HG02981 (cell line): ENCODE measurements at regions not wholly inside any gene's neighbourhood (a gene's known extent, or its start where the extent isn't known, plus 50 kb on each side); places are given as distances from the start of the nearest gene placed in this dataset.

Source experiments
- ATAC-seq: cut with Tn5 transposase; IDR thresholded peaks from one replicate; pipeline ENCODE4 v1.9.1; 2021; ENCODE audit warnings: mild to moderate bottlenecking, moderate library complexity; ENCODE audit not compliant: unreplicated experiment

DNA sequence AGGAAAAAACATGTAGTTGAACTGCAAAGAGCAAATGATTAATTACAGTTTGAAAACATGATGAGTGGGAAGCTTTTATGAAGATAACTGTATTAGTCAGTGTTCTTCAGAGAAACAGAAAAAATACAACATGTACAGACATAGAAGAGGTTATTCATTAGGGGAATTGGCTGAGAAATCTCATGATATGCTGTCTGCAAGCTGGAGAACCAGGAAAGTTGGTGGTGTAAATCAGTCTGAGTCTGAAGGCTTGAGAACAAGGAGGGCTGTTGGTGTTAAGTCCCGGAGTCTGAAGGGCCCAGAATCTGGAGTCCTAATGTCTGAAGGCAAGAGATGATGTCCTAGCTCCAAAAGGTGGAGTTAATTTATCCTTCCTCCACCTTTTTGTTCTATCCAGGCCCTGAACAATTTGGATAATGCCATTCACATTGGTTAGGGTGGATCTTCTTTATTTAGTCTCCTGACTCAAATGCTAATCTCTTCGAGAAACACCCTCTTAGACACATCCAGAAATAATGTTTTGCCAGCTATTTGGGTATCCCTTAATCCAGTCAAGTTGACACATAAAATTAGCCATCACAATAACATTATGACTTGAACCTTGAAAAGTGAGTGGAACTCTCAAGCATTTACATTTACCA is 672.9 kb upstream of the PTBP2 start:
- no peak for ATAC-seq

DNA sequence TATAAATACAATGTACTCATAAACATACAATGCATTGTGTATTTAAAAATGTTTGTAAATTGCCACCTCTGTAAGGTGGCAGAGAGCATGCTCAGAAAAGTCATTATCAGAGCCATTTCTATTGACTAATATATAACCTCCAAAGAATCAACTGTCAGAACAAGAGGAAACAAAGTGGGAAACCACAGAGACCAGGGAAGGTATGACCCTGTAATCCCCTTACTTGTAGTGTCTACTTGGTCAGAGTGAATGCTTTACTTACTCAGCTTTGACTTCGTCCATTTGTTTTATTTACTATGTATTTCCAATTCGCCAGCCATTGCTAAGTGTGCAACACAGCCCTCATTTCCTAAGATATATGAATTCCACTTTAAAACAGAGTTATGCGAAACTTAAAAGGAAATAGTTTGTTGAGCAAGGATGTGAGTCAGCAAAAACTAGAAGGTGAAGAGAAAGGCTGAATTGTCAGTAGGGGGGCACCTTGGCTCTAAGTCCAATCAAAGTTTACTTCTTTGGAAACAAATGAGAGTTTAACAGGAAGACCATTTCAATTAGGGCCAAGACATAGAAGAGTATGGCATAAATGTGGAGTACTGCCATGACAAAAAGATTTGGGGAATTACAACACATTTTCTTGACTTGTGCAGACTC is 671.7 kb upstream of the PTBP2 start:
- ATAC-seq = no peak

DNA sequence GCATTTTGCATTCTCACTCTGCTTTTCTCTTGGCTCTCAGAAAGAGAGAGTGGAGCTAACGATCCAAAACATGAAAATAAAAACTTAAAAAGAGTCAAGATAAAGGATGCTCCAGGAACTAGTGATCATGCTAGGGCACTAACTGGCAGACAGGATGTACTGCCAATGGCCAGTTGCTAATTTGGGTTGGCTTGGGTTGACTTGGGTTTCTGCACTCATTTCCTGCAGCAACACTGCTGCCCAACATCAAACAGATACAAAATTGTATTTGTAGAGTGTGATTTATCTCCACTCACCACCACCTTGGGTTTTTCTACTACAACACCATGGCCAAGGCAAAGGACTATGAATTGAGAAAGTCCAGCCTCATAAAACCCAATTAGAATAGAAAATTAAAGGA is 662.3 kb upstream of the PTBP2 start:
- no peak for ATAC-seq

DNA sequence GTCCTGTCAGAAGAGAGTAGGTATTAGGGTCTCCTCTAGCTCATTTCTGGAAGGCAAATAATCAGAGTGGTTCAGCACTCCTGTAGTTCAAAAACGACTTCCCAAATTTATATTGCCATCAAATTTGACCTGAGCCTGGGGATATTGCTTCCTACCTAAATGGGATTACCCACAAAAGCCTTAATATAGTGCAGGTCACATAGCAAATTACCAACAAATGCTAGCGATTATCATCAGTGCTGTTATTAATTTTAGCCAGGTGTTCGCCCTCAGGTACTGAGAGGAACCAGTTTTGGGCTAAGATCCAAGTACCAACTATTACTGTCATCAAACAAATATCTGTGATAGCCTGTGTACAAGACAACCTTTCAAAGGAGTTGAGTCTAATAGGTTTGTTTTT is 661.8 kb upstream of the PTBP2 start:
- no peak for ATAC-seq

DNA sequence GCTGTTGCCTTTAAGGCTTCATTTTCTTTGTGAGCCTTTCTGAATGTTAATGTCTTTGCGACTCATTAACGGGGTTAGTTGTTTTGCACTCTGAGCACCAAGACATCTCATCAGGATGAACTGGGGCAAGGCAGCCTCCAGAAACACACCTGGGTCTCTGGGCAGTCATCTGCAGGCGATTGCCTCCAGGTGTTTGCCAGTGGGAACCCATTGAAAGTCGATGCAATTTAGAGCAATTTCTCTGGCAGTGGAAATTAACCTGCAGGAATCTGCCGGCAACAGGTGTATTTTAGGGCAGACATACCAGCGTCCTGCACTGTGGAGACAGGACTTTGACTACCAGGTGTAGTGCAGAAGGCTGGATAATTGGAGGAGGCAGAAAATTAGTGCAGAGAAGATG is 661.0 kb upstream of the PTBP2 start:
- ATAC-seq = no peak

DNA sequence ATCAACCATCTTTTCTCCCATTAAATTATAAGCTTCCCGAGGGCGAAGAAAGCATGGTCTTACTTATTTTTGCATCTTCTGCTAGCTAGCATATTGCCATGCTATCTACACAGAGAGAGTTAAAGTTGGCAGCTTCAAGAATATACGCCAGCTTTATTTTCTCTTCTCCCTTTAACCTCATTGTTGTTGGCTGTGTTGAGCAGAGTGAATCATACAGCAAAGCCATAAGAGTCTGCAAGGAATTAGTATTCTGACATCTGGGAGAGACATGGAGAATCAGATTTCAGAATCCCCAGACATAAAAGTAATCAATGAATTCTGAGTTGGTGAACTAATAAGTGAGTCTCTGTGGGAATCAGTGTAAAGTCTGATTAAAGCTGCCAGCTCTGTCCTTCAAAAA is 649.6 kb upstream of the PTBP2 start:
- ATAC-seq = no peak

DNA sequence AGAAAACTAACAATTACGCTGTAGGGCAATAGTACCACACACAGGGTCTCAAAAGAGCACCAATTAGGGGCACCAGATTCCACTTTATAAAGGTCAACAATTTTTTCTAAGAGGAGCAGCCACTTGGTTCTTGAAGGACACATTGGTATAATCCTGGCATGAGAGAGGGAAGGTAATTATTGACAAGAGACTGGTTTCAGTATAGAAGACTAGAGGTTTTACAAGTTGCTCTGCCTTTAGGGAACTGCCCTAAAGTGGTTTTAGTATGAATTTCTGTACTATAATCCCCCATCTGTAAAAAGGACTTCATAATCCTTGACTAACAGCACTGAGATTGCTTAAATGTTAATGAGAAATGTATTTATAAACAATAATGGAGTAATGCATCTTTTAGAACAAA is 648.5 kb upstream of the PTBP2 start:
- peak; percentile 75 for ATAC-seq

DNA sequence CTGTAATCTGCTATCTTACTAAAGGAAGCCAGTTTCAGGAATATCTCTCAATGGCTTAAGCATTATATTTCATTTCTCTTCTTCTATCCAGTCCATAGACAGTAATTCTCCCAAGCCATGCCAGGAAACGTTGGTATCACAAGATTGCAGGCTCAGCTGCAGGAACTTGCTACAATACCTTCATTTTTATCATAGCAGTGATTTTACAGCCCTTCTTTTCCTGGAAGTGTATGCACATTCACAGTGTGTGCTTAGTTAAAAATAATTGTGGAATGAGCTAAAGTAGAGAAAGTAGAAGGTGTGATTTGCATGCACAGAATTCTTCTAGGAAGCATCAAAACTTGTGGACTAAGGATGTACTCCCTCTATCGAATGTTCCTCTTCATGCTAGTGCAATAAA is 647.2 kb upstream of the PTBP2 start:
- ATAC-seq = no peak

DNA sequence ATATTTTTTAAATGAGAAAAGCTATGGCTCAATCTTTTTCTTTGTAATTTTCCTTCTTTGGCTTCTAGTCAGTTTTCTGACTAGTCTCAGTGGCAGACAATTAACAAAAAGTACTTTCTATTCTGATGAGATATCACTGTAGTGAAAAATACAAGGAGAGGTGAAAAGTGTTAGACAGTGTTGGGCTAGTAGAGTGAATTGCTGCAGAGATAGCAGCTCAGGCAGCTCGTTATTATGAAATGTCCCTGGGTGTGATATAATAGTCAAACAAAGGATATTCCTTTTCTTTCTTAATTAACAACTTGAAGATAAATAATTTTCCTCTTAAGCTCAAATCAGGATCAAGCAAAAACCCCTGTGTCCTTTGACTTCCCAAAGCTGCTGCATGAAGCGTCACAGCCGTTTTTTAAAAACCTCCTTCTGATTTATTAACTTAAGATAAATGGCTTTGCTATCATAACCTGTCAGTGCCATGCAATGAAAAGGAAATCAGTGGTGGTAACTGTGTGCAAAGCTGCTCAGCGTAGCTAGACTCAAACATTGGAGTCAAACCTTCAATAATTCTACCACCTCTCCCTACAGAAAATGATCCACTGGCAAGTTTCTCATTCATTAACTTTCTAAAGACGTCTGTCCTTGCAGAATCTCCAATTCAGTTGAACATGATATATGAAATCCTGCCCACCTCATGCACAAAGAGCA is 646.6 kb upstream of the PTBP2 start:
- no peak for ATAC-seq

DNA sequence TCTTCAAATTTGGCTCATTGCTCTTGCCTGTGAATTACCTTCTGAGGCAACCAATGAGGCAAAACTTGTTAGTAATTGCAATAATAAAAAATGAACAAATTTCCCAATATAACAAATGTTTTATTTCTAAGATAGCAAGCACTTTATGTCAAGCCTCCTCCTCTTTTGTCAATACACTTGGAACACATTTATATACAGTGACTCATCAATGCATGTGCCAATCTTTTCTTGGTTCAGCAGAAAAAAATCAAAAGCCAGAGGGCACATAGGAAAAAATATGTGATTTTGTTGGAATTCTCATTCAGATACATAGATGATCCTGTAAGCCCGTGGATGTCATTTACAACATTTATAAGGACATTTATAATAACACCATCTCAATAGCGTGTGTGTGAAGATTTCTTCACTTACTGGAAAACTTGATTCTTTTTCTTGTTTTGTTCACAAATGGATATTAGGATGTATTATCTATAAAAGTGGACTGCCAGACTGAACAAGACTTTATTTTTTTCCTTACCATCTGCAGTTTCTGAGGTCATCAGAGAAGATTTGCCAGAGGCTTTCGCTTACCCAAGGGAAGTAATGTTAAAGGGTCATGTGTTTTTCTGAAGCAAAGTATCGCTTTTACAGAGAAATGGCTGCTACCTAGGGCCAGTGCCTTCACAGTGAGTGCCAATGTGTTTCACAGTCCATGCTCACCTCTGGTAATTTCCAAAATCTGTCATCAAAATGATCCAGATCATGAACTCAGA is 645.7 kb upstream of the PTBP2 start:
- no peak for ATAC-seq

DNA sequence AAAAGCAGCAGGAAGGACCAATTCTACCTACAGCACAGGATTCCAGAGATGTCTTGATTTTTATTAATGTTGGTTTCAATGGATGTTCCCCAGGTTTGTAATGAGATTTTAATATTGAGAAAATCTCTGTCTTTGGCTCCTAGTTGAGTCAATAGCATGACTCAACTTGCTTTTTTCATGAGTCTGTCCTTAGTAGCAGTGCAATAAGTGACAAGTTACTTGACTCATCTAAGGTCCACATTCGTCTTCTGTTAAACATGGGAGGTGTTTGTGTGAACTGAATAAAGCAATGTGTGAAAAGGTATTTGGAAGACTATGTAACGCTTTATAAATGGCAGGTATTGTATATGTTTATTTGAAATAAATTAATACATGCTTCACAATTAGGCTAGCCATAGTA is 645.0 kb upstream of the PTBP2 start:
- no peak for ATAC-seq

DNA sequence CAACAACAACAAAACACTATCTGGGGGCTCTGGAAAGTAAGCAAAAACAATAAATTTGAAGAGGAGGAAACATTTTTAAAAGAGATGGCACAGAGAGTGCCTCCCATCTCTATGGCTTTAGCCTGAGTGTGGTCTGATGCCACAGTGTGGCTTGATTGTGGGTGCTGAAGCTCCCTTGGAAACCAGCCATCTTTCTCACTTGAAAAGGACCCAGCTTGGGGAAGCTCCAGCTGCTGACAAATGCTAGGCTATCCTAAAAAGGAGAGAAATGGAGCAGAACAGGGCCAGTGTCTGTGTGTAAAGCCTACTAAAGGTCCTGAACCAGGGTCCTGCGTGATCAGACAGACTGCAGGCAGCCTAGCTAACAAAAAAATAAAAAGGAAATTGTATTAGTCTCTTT is 642.0 kb upstream of the PTBP2 start:
- no peak for ATAC-seq

DNA sequence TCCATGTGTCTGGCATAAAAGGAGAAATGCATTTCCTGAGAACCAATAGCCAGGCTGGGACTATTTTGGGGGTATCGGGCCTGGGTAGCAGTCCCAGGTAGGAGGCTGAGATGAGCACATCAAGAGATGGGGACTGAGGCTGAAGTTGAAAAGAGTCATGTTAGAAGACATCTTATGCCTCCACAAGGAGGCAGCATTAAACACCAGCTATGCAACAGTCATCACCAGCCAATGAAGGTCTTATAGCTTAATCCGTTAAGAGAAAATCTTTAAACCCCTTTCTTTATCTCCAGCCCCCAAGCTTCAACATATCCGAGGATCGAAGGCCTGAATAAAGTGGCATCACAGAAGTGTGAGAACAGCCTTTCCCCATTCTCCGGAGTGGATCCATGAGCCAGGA is 640.7 kb upstream of the PTBP2 start:
- ATAC-seq = no peak

DNA sequence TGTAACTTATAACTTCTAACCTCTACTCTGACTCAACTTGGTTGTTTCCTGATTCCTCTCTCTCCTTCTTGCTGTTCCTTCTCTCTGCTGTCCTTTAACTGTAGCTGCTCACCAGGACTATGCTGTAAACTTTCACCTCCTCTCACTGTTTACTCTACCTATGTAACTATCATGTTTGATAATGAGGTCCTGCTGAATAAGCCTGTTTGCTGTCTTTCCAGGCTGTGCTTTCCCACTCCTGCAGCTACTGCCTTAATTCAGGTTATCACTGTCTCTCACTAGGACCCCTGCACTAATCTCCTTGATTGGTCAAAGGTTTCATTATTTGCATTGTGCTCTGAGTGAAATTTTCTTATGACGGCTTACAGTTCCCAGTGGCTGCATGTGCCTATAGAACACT is 633.9 kb upstream of the PTBP2 start:
- ATAC-seq = no peak

DNA sequence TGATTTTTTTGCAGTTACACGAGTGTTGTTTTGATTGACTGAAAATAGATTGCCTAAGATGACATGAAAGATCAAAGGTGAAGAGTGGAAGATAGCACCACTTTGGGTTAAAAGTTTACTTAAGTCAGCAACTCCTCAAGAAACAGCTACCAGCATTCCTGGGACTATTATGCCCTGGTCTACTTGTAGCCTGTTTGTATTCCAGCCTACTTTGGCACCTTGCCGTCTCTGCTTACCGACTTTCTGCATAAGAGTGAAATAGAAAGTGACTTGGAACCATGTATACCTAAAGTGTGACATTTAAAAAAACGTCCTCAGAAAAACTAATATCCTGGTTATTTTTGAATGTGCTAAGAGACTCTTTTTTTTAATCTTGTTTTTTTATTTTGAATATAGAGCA is 631.5 kb upstream of the PTBP2 start:
- no peak for ATAC-seq

DNA sequence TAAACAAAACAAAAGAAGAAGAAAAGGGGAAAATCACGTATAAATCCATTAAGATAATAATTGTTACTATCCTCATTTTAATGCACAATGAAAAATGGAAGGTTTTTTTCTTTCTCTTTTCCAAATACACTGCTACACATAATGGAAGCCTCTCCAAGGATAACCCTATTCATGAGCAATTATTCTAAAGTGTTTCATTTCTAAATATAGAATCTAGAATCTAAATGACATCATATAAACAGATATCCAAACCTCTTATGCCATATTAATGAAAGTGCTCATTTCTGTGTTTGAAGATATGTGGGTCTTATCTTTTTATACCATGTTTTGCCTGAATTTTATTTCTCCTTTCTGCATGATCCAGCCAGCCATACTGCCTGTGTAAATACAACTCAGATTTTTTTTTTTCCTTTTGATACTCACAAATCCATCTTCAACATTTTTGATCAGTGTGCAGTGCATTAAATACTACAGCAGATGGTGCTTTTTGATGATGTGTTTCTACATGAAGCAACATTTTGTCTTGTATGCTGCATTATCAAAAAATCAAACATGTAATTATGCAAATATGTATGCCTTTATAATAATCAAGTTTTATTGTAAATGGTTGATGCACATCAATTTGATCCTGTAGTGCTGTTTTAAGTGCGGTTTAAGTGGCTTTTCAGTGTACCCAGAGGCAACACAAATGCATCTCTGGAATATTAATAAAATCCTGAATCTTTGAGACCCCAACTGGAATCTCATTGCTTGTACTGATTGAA is 625.6 kb upstream of the PTBP2 start:
- no peak for ATAC-seq

DNA sequence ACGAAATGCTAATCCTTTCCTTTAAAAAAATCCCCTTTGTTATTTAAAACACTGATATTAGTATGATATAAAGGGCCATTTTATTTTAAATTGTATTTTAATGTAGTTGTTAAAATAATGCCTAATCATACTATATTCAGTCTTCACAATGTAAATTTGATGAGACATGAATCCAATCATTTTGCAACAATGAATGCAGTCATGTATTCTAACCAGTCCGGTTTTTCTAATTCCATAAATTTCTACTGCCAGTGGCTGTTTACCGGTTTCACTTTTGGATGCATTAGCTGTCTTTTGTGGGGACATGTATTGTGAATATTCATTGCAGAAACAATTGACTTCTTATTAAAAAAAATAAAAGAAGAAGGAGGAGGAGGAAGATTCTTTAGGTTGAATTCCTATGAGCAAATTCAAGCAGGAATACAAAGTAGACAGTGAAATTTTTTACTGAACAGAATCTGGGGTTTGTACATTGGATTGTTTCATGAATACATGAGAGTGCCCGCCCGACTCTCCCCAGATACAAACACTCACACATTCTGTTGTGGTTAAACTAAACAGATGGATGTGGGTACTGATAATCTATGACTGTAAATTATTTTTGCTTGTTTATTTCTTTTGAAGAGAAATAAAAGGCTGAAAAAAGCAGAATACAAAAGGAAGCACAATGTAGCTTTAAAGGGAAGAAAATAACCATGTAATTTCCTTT is 624.8 kb upstream of the PTBP2 start:
- ATAC-seq = no peak

DNA sequence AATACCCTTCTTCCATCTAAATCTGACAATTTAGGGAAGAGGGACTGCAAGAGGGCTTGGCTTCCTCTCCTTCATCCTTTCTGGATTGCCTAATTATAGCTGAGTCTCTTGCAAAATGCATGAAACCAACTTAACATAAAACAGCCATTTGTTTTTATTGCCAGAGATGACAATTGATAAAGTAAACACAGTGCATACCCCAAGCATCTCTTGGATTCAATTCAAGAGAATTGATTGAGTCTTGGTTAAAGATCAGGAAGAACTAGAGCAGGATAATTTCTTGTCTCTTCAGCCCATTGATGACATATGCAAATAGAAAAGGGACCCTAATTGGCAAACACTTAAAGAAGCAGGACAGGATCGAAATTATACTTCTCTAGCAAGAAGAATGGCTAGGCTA is 617.1 kb upstream of the PTBP2 start:
- ATAC-seq = no peak

DNA sequence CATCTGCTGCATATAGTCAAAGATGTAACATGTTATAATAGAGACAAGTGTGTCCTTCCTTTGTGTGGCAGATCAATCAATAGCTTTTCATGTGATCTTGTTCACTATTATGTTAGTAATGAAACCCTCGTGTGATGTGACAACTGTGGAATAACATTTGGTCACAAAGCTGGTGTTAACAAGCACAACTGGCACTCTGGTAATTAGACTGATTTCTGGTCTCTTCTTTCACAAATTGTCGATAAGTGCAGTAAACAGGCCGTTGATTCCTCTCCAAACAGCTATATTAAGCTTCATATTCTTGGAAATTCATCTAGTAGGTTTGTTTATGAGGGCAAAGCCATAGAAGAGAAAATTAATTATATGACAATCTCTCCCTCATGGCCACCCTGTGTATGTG is 616.7 kb upstream of the PTBP2 start:
- no peak for ATAC-seq

DNA sequence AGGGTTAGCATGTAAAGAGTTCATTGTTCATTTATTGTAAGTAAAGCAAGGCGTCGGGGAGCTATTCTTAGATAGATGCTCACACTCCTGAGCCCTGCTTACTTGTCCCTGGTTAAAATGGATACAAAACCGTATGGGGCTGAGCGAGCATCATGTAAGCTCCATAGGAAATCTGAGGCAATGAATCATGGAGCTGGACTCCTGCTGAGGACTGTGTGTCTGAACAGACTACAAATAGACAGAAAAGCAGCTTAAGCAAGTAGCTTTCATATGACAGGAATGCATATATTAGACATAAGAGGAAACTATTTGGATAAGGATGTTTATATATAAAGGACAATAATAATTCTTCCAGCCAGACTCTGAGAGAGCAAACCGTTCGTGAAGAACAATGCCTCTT is 604.9 kb upstream of the PTBP2 start:
- no peak for ATAC-seq
